Germinal center (tissue), 1 donor: ENCODE measurements at regions not wholly inside any gene's neighbourhood (a gene's known extent, or its start where the extent isn't known, plus 50 kb on each side); places are given as distances from the start of the nearest gene placed in this dataset.

Experiments used
- DNase-seq: peaks from one replicate; pipeline ENCODE4 v3.0.0; 2012; ENCODE audit warnings: mixed read lengths, low spot score

- no peak for DNase-seq
Measured at GRCh38 chr9:26313108-26313507, 579.5 kb downstream of the CAAP1 start.

DNA sequence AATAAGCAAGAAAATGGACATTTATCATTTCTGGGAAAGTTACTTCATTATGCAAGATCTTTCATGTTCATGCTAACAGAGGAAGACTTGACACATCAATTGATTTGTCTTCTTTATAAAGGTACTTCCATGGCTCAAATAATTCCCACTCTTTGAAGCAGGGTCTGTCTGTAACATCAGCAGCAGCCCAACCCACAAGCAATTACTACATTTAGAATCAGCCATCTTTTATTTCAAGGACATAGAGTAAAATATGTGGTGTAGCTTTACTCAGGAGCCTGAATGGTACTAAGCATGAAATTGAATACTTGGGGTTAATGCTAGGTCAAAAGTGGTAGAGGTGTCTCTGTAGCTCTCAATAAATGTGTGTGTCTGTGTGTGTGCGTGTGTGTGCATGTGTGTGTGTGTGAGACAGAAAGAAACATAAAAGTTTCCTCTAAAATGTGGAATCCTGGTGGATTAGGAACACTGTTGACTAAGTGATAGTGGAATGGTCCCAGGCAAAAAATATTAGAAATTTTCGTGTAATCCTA is 581.1 kb downstream of the CAAP1 start:
- no peak for DNase-seq

- DNase-seq = no peak
Measured at GRCh38 chr9:26310294-26310693, 582.3 kb downstream of the CAAP1 start.

GRCh38 chr9:26308328-26308727 is 584.3 kb downstream of the CAAP1 start:
- DNase-seq = no peak

DNA sequence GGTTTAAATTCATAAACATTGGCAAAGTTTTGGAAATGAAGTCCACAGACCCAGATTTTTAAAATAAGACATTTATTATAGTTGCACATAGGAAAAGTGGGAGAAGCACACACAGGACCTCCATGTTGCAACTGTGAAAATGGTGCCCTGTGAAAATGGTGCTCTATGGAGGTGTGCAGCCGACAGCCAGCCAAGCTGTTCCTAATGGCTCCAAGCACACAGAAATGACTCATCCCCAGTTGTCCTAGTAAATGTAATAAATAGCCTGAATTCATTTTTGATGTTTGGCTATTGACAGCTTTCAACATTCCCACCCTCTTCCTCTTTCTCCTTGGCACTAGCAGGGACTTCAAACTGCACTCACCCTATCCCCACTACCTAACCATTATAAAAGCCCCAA is 590.9 kb downstream of the CAAP1 start:
- no peak for DNase-seq

- no peak for DNase-seq
Measured at GRCh38 chr9:26301046-26301445, 591.6 kb downstream of the CAAP1 start.

DNA sequence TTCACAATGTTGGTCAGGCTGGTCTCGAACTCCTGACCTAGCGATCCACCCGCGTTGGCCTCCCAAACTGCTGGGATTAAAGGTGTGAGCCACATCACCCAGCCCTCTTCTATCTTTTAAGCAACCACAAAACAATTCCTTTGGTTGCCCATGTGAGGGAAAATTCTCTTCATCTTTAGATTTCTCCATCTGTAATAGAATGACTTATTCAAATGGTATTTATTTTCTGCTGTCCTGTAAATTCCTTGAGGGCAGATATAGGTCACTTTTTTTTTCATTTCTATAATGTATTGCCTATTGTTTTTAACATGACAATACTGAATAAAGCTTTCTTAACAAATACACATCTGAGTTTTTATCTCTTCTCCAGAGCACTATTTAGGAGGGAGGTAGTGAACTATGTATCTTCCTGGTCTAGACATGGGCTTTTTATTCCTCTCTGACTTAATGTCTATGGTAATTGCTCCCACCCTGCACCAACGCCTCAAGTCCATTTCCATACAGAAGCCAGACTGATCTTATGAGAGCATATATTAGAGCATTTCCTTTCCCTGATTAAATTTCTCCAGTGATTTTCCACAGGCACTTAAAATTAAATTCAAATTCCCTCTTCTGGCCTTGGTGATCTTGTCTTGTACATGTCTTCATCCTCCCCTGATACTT is 595.6 kb downstream of the CAAP1 start:
- DNase-seq = no peak

DNA sequence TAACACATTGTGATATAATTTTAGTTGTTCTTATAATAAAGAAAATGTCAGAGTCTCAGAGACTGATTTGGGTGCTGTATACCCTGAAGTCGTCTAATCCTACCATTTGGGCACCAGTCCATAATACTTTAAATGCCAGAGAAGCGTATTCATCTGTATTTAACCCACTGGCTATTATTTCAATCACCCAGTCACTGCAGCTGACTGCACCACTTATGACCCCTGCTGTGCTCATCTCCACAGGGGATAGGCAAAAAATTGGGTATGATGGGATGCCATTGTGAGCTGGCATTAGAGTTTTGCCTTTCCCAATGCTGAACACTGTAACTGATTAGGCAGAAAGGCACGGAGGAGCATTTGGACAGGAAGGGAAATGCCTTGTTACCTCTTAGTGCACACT is 599.7 kb downstream of the CAAP1 start:
- DNase-seq = no peak

DNA sequence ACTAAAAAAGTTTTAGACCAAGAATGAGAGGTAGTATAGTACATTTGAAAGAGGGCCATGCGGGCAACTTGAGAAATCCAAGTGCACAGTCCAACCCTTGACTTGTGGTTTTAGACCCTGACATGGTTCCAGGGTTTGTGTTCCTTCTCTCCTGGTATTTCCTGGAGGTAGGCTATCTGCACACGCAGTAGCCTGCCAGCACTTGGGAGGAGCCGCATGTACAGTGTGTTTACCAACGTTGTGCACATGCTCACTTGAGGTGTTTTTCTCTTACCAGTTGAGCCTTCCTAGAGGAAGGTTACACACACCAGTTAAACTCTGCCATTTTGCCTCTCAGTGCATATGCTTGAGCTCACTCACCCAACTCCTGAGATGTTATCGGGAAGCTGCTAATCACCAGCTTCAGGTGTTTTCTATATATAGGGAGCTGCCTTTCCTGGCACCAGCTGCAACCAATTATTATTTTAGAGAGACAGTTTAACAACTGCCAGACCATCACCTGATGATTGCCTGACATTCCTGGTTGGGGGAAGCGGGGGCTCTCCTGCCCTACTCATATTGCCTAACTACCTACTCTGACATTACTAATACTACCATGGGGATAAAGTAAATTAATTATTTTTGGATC is 593.4 kb upstream of the TUSC1 start:
- no peak for DNase-seq

GRCh38 chr9:26266146-26266793 is 588.0 kb upstream of the TUSC1 start:
- no peak for DNase-seq

GRCh38 chr9:26264709-26265601 is 586.7 kb upstream of the TUSC1 start:
- no peak for DNase-seq

- no peak for DNase-seq
Measured at GRCh38 chr9:26263478-26263877, 585.2 kb upstream of the TUSC1 start.

GRCh38 chr9:26262421-26263107 is 584.3 kb upstream of the TUSC1 start:
- DNase-seq = no peak

- DNase-seq = no peak
Measured at GRCh38 chr9:26261503-26262330, 583.5 kb upstream of the TUSC1 start.

DNA sequence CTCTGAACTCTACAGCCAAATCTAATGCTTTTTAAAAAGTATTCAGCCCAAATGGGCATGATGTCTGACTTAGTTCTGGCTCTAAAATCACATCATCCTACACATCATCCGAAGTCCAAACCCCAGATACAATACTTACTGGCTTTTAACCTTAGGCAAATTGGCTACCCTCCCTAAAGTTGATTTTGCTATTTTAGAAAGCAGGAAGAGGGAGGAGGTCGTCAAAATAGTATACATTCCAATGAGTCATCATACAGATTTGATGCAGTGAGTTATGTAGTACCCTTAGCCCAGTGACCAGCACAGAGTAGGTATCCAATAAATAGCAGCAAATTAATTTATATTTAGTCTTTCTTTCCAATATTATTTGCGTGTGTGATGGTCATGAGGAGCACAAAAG is 582.0 kb upstream of the TUSC1 start:
- DNase-seq = no peak

DNA sequence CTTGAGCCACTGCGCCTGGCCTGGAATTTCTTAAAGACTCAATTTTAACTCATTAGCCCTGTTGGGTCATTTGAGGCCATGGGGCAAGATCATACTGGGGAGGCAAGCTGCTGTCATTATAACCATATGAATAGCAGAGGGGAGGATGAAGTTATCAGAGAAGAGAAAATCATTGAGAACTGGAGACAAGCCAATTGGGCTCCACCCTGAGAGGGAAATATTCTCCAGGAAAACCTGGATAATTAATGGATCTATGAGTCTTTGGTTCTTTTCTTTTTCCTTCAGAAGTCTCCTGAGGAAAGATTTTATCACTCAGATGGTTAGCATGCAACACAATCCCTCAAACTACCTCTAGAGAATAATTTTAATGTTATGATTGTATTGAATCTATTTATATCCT is 569.6 kb upstream of the TUSC1 start:
- DNase-seq = no peak

DNA sequence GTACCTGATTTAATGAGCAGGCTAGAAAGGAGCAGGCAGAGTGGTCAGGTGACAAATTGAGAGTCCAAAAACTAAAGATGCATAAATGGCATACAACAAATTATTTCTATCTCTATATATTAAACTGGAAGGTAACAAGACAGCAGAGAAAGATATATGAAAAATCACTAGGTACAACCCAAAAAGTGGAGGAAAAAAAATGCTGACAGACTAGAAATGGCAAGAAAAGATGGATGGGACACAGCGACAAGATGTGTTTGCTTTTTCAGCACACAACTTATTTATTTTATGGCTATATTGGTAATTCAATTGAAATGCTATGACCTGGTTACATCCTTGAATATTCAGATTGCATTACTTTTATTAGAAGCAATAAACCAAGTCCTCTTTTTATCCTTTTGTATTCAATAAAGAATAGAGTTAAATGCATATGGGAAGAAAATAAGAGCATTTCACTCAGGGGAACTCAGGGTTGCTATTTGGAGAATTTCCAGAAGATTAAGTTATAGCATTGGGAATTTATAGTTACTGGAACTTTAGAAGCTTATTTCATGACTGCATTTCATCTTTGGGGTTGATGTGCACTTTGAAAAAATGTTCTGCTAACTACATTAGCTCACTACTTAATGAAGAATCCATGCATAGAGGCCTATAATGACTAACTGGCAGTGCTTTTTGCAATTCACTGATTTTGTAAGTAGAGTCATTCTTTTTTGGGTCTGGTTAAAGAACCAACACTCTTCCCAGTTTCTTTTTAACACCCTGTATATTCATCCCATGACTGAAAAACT is 566.6 kb upstream of the TUSC1 start:
- DNase-seq = no peak

GRCh38 chr9:26243726-26244125 is 565.5 kb upstream of the TUSC1 start:
- no peak for DNase-seq

GRCh38 chr9:26243029-26243697 is 564.9 kb upstream of the TUSC1 start:
- DNase-seq = no peak
